ENCODE measurements at regions not wholly inside any gene's neighbourhood (a gene's known extent, or its start where the extent isn't known, plus 50 kb on each side); places are given as distances from the start of the nearest gene placed in this dataset.
"Not testable (repeated sequence)": the region's sequence is repeated elsewhere in the genome, so short reads cannot be mapped to it uniquely, and the experiment has no call there.

DNA sequence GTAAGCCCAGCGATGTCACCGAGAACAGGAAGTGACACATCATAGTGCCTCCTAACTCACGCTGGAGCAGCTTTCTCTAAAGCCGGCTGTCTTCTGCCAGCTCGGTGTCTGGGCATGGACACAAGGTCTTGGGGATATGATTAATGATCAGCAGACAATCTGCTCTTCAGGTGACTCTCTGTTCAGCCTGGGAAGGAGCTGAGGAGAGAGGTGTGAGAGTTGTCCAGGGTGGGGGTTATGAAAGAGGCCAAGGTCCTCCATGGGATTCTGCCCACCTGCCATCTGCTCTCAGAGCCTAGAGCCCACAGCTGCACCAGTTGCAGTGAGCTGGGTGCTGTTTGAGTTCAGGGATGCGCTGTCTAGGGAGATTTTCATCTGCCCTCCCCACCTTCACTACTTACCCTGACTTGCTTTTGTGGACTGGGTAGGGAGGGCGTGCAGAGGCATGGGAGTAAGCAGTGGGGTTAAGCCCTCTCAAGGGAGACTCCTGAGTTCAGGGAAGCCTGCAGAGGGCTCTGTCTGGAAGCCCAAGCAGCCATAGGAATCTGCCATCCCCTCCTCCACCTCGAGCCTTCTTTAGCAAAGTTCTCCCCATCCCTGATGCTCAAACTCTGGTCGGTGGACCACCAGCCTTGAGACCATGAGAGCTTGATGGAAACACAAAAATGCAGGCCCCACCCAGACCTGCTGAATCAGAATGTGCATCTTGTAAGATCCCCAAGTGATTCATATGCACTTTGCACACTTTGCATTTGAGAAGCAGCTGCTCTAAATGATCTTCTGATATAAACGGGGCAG is 539.7 kb downstream of the RFC3 start:
- no peak for DNase-seq (ENCODE audit: low read depth in 3 of 3)

DNA sequence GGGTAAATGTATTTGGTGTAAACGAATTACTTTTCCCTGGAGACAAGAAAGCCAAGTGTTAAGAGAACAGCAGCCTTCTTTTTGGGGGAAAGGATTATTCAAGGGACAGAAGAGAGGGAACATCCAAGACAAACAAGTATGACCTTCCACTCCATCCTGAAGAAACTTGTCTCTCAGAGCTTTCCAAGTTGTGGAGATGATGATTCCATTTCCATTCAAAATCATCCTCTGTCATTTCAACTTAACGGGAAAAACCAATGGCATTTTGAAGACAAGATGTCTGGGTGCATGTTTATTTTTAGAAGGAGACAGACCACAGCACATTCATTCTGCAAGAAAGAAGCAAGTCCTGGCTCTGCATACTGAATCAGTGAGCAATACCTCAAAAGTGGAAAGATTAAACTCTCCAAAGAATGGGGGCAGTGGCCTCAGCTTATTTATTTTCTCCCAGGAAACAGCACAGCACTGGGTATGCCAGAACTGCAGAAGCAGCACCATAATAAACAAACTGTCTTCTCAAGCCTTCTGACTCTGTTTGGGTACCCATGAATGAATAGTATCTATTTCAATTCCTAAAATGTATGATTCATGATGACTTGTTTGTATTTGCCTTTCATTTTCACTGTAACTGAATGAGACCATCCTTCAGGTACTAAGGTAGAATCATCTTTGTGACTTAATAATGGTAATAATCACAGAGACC is 541.0 kb downstream of the RFC3 start:
- no peak for DNase-seq (ENCODE audit: low read depth in 3 of 3)

DNA sequence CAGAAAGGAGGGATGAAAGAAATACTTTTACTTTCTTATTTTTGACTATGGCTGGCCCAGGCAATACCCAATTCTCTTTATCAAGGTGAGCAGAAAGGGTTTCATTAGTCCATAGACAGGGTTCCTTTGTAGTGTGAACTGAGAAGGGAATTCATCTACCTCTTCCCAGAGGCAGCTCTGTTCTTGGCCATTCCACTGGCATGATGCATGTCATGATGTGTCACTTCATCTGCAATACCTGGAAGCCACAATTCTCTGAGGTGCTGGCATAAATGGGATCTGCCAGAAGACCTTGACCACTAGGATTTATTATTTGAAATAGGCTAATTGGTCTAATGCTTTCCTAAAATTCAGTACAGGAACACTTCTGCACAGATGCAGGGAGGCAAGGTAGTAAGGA is 542.8 kb downstream of the RFC3 start:
- DNase-seq (ENCODE audit: low read depth in 3 of 3), result no peak

DNA sequence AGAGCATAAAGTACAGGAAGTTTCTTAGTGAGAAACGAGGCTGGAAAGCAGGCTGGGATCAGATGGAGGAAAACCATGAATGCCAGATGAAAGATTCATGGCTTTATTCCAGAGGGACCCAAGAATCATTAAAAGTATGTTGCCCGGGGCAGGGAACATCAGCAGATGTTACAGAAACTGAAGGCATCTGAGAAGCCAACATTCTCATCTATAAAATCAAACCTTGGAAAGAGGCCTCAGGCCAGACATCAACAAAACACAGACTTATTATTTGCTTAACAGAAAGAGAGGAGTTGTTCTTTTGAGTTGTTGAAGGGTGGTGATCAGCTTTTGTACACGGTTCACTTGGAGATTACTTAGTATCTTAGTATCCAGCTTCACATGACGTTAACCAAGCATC is 543.6 kb downstream of the RFC3 start:
- no peak for DNase-seq (ENCODE audit: low read depth in 3 of 3)

DNA sequence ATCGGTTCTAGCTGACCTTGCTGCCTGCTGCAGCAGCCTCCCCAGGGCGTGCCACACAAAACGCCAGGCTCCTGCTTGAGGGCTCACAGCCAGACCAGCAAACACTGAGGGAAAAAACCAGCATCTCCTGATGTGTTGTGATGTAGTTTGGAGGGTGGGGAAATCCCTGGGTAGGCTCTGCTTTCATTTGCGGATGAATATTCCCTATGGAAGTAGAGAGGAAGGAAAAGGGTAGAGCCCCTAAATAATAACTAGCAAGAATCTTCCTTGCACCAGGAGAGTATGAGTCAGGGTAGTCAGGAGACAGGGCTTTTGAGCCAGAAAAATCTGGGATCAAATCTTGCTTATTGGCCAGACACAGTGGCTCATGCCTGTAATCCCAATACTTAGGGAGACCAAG is 545.3 kb downstream of the RFC3 start:
- DNase-seq (ENCODE audit: low read depth in 3 of 3), result no peak

GRCh38 chr13:34364633-34365032 is 546.7 kb downstream of the RFC3 start:
- no peak for DNase-seq (ENCODE audit: low read depth in 3 of 3)

GRCh38 chr13:34369931-34370330 is 552.0 kb downstream of the RFC3 start:
- DNase-seq (ENCODE audit: low read depth in 3 of 3), result no peak

- no peak for DNase-seq (ENCODE audit: low read depth in 3 of 3)
These were observed 553.2 kb downstream of the RFC3 start for GRCh38 chr13:34371108-34371507.

DNA sequence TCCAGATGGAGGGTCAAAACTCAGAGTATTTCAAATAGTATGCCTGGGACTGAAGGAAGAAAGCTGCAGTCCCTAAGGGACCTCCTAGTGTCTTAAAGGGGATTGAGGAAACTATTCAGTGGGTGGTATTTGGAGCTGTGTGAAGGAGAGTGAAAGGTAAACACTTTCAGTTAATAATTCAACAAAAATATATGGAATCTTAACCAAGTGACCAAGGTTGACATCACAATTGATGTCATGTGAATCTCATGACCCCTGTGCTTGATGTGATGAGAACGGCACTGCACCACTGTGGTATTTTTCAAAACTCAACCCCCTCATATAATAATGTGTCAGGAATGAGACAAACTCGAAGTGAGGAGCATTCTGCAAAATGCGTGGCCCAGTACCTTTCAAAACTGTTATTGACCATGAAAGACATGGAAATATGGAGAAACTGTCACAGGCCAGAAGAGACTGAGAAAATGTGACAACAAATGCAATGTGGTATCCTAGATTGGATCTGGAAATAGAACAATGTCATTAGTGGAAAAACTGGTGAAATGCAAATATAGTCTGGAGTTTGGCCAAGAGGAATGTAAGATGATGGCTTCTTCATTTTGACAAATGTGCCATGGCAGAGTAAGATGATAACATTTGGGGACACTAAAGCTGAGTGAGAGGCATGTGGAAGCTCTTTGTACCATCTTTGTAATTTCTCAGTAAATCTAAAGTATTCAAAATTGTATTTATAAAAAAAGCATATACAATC is 553.9 kb downstream of the RFC3 start:
- DNase-seq (ENCODE audit: low read depth in 3 of 3), result no peak

- no peak for DNase-seq (ENCODE audit: low read depth in 3 of 3)
These were observed 554.6 kb downstream of the RFC3 start for GRCh38 chr13:34372581-34372980.

DNA sequence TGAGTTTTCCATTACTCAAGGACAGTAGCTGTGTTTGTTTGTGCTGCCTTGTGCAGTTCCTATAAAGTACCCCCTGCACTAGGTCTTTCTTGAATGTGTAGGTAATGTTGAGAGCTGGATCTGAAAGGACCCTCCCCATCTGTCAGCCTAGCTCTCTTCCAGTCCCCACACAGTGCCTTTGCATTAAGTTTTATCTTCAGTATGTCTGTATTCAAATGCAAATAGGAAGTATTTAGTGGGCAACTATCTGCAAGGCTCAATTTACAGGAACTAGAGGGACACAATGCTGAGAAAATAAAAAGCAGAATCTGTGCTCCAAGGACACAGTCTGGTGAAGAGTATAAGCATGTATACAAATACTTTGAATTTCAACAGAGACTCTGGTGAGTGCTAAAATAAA is 558.5 kb downstream of the RFC3 start:
- DNase-seq (ENCODE audit: low read depth in 3 of 3), result no peak

DNA sequence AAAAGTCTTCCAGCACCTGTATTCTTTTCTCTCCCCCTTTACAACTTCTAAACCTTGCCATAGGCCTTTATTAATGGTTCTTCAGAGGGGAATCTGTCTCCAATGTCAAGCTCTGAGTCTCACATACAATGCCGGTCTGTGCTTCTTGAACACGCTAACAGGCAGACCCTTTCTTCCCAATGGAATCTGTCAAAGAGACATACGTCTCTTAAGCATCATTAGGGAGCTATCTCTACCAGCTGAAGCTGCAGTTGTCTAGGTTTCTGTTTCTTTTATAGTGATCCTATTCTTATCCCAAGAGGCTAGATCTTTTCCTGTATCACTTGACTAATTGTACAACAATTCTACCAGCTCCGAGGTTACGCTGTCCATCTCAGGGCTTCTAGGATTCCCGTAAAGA is 560.8 kb upstream of the NBEA start:
- no peak for DNase-seq (ENCODE audit: low read depth in 3 of 3)

- no peak for DNase-seq (ENCODE audit: low read depth in 3 of 3)
These were observed 558.3 kb upstream of the NBEA start for GRCh38 chr13:34383728-34384127.

GRCh38 chr13:34386229-34386628 is 555.8 kb upstream of the NBEA start:
- DNase-seq (ENCODE audit: low read depth in 3 of 3), result not testable (repeated sequence)

DNA sequence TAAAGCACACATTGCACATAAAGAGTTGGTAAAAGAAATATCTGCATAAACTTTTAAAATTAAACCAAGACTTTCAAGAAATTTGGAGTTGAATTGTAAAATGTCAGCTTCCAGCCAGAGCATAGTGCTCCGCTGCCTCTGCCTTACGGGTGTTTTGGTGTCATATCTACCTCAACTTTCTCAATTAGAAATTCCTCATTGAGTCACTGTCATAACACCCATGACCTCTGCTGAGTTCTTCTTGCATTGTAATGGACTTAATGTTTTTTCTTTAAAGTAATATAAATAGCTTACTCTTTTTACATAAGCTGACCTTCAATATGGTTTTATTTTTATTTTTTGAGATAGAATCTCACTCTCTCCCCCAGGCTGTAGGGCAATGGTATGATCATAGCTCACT is 551.0 kb upstream of the NBEA start:
- no peak for DNase-seq (ENCODE audit: low read depth in 3 of 3)

GRCh38 chr13:34401696-34402095 is 540.4 kb upstream of the NBEA start:
- no peak for DNase-seq (ENCODE audit: low read depth in 3 of 3)

GRCh38 chr13:34405410-34406181 is 536.5 kb upstream of the NBEA start:
- no peak for DNase-seq (ENCODE audit: low read depth in 3 of 3)

- no peak for DNase-seq (ENCODE audit: low read depth in 3 of 3)
These were observed 533.4 kb upstream of the NBEA start for GRCh38 chr13:34408640-34409039.

DNA sequence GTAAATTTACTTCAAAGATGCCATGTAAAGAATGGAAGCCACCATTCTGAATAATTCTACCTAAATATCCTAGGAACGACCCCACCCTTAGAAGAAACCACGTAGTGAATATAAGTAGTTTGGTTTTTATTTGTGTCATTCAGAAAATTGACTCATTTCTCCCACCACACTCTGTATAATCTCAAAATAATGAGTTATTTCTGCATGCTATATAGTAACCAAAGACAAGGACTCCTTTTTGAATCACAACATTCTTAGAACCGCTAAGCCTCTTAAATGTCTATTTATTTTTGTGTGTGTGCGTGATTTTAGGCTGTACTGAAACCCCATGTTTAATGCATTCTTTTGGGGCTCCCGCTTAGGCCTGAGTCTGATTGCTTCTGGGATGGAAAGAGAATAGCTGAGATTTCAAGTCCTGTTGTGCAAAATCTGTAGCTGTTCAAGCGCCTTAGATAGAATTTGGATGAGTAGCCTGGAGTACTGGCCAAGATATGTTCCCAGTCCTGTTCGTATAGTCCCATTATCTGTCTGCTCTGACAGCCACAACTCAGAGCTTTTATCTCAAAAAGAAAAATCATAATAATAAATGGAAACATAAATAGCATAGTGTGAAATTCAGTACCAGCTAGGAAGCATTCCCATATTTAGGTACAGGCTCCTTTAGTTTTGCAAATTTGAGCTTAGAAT is 532.4 kb upstream of the NBEA start:
- DNase-seq (ENCODE audit: low read depth in 3 of 3), result no peak

- no peak for DNase-seq (ENCODE audit: low read depth in 3 of 3)
These were observed 531.4 kb upstream of the NBEA start for GRCh38 chr13:34410678-34411077.

- no peak for DNase-seq (ENCODE audit: low read depth in 3 of 3)
These were observed 530.9 kb upstream of the NBEA start for GRCh38 chr13:34411177-34411576.
